ENCODE measurements at regions not wholly inside any gene's neighbourhood (a gene's known extent, or its start where the extent isn't known, plus 50 kb on each side); places are given as distances from the start of the nearest gene placed in this dataset.

- H3K27ac ChIP-seq: no peak overlapping the region
- intact Hi-C loops (cut with DNase I; ENCODE audit: low total_unique reads): no loop called here
Measured at GRCh38 chr17:14759325-14759724, 458.4 kb downstream of the HS3ST3B1 start.

GRCh38 chr17:14756479-14756878, 455.6 kb downstream of the HS3ST3B1 start:
- H3K9me3 ChIP-seq: no peaks in the 10 kb centered on the region
- no peak overlapping the region for H3K4me3 ChIP-seq
- H3K36me3 ChIP-seq: no peaks in the 10 kb centered on the region
- intact Hi-C loops (cut with DNase I; ENCODE audit: low total_unique reads): no loop called here
- H3K27me3 ChIP-seq: no peaks in the 10 kb centered on the region
- no peaks in the 10 kb centered on the region for H3K4me1 ChIP-seq
- no peak for TF ChIP-seq POLR2A (IDR thresholded peaks at IDR 0.05)
- TF ChIP-seq CTCF (IDR thresholded peaks at IDR 0.05): no peak
- H3K27ac ChIP-seq: no peak overlapping the region
- DNase-seq: no peak

More at GRCh38 chr17:14759325-14759724, 458.4 kb downstream of the HS3ST3B1 start:
- H3K4me3 ChIP-seq: no peak overlapping the region
- no peaks in the 10 kb centered on the region for H3K4me1 ChIP-seq
- no peak for TF ChIP-seq CTCF (IDR thresholded peaks at IDR 0.05)
- no peak for TF ChIP-seq POLR2A (IDR thresholded peaks at IDR 0.05)
- no peaks in the 10 kb centered on the region for H3K36me3 ChIP-seq
- H3K27me3 ChIP-seq: no peaks in the 10 kb centered on the region
- no peaks in the 10 kb centered on the region for H3K9me3 ChIP-seq
- DNase-seq: no peak

GRCh38 chr17:14755002-14755401, 454.1 kb downstream of the HS3ST3B1 start:
- Histone ChIP-seq H3K4me1 (no peaks in the 10 kb centered on the region), H3K27me3 (no peaks in the 10 kb centered on the region), H3K9me3 (no peaks in the 10 kb centered on the region), H3K27ac (no peak overlapping the region), H3K4me3 (no peak overlapping the region), H3K36me3 (no peaks in the 10 kb centered on the region)
- TF ChIP-seq POLR2A (IDR thresholded peaks at IDR 0.05) (no peak), CTCF (IDR thresholded peaks at IDR 0.05) (no peak)
- intact Hi-C loops (cut with DNase I; ENCODE audit: low total_unique reads): no loop called here
- DNase-seq: no peak

- Histone ChIP-seq H3K27ac (no peak overlapping the region), H3K9me3 (no peaks in the 10 kb centered on the region), H3K4me3 (no peak overlapping the region), H3K36me3 (no peaks in the 10 kb centered on the region), H3K4me1 (no peaks in the 10 kb centered on the region), H3K27me3 (no peaks in the 10 kb centered on the region)
- no peak for DNase-seq
- no peak for TF ChIP-seq CTCF (IDR thresholded peaks at IDR 0.05)
- TF ChIP-seq POLR2A (IDR thresholded peaks at IDR 0.05): no peak
- intact Hi-C loops (cut with DNase I; ENCODE audit: low total_unique reads): no loop called here
Measured at GRCh38 chr17:14753383-14753782, 452.5 kb downstream of the HS3ST3B1 start.

GRCh38 chr17:14752011-14752410, 451.1 kb downstream of the HS3ST3B1 start:
- no peak overlapping the region for H3K4me3 ChIP-seq
- H3K4me1 ChIP-seq: no peaks in the 10 kb centered on the region
- no peaks in the 10 kb centered on the region for H3K9me3 ChIP-seq
- DNase-seq: no peak
- H3K27me3 ChIP-seq: no peaks in the 10 kb centered on the region
- intact Hi-C loops (cut with DNase I; ENCODE audit: low total_unique reads): no loop called here
- no peak overlapping the region for H3K27ac ChIP-seq
- TF ChIP-seq CTCF (IDR thresholded peaks at IDR 0.05) (no peak), POLR2A (IDR thresholded peaks at IDR 0.05) (no peak)
- H3K36me3 ChIP-seq: no peaks in the 10 kb centered on the region

Measured in uterus (tissue), 3 donors.